Neural crest cell (in vitro differentiated cells): ENCODE measurements at regions not wholly inside any gene's neighbourhood (a gene's known extent, or its start where the extent isn't known, plus 50 kb on each side); places are given as distances from the start of the nearest gene placed in this dataset.

Experiments
- DNase-seq: peaks from one replicate; pipeline ENCODE4 v3.0.0; 2021; ENCODE audit warnings: low read depth, mixed read lengths, low spot score
- H3K27ac Mint-ChIP-seq: one replicate; pipeline ENCODE4 v1.8.0; 2021; ENCODE audit warnings: mild to moderate bottlenecking, mixed read lengths; ENCODE audit not compliant: unreplicated experiment
- H3K27me3 Mint-ChIP-seq: 2 replicates; pipeline ENCODE4 v1.8.0; 2021; ENCODE audit warnings: low read depth, mild to moderate bottlenecking, mixed read lengths
- H3K36me3 Mint-ChIP-seq: 2 replicates; pipeline ENCODE4 v1.8.0; 2021; ENCODE audit warnings: low read depth, mild to moderate bottlenecking, mixed read lengths
- H3K4me1 Mint-ChIP-seq: 2 replicates; pipeline ENCODE4 v1.8.0; 2021; ENCODE audit warnings: mixed read lengths
- H3K4me3 Mint-ChIP-seq: one replicate; pipeline ENCODE4 v1.8.0; 2021; ENCODE audit warnings: mild to moderate bottlenecking, mixed read lengths
- H3K9me3 Mint-ChIP-seq: 2 replicates; pipeline ENCODE4 v1.8.0; 2021; ENCODE audit warnings: mixed read lengths
- CTCF ChIP-seq: fragments of 200-600 bp; sonication (generic); conservative IDR thresholded peaks from 2 replicates; pipeline ENCODE4 v1.5.0; 2021; ENCODE audit warnings: antibody characterized with exemption, mild to moderate bottlenecking

GRCh38 chr15:48062148-48062872 lies 58.5 kb upstream of the SLC24A5 start:
- peaks cover 6% of the 10 kb centered on the region for H3K4me1 Mint-ChIP-seq
- H3K9me3 Mint-ChIP-seq: no peaks in the 10 kb centered on the region
- H3K27ac Mint-ChIP-seq: no peak overlapping the region
- DNase-seq: no peak
- H3K4me3 Mint-ChIP-seq: no peak overlapping the region
- no peaks in the 10 kb centered on the region for H3K36me3 Mint-ChIP-seq
- no peak for TF ChIP-seq CTCF
- no peaks in the 10 kb centered on the region for H3K27me3 Mint-ChIP-seq

GRCh38 chr15:48063411-48063985 lies 57.3 kb upstream of the SLC24A5 start:
- DNase-seq: no peak
- Mint-ChIP-seq H3K4me1 (peaks cover 6% of the 10 kb centered on the region), H3K4me3 (no peak overlapping the region), H3K9me3 (no peaks in the 10 kb centered on the region), H3K36me3 (no peaks in the 10 kb centered on the region), H3K27ac (no peak overlapping the region), H3K27me3 (no peaks in the 10 kb centered on the region)
- TF ChIP-seq CTCF: no peak

GRCh38 chr15:48064421-48064820 lies 56.4 kb upstream of the SLC24A5 start:
- Mint-ChIP-seq H3K4me3 (no peak overlapping the region), H3K4me1 (peaks cover 6% of the 10 kb centered on the region), H3K36me3 (no peaks in the 10 kb centered on the region), H3K9me3 (no peaks in the 10 kb centered on the region), H3K27me3 (no peaks in the 10 kb centered on the region), H3K27ac (no peak overlapping the region)
- DNase-seq: no peak
- no peak for TF ChIP-seq CTCF

GRCh38 chr15:48066456-48066855 lies 54.3 kb upstream of the SLC24A5 start:
- Mint-ChIP-seq H3K4me3 (no peak overlapping the region), H3K27ac (no peak overlapping the region), H3K9me3 (peaks cover 7% of the 10 kb centered on the region), H3K36me3 (no peaks in the 10 kb centered on the region), H3K27me3 (no peaks in the 10 kb centered on the region), H3K4me1 (peaks cover 6% of the 10 kb centered on the region)
- TF ChIP-seq CTCF: no peak
- DNase-seq: no peak
